Activated B cell treated with CpG ODN at 0.5 μM for 24 hours (primary cell): ENCODE measurements at regions not wholly inside any gene's neighbourhood (a gene's known extent, or its start where the extent isn't known, plus 50 kb on each side); places are given as distances from the start of the nearest gene placed in this dataset.

Source experiments
- ATAC-seq: fragments of 200-7000 bp; cut with Tn5 transposase; one replicate; pipeline ENCODE4 v1.10.0; 2021; ENCODE audit warnings: low read depth, mild to moderate bottlenecking, moderate library complexity
- CTCF ChIA-PET: fragments of 350-600 bp; sonication (Branson Sonifier 250); formaldehyde crosslinking; loops from one replicate; lab custom pipeline; 2021; ENCODE audit warnings: antibody characterized with exemption; lab: Charles Lee
- POLR2A ChIA-PET: fragments of 350-600 bp; sonication (Branson Sonifier 250); formaldehyde crosslinking; loops from one replicate; lab custom pipeline; 2021; ENCODE audit warnings: antibody characterized with exemption; lab: Charles Lee
- DNase-seq: peaks from one replicate; pipeline ENCODE4 v3.0.0; 2022
- H3K27ac Mint-ChIP-seq: one replicate; pipeline ENCODE4 v1.8.0; 2020; ENCODE audit warnings: mixed read lengths
- H3K27me3 Mint-ChIP-seq: one replicate; pipeline ENCODE4 v1.8.0; 2021; ENCODE audit warnings: mixed read lengths
- H3K36me3 Mint-ChIP-seq: one replicate; pipeline ENCODE4 v1.8.0; 2021; ENCODE audit warnings: low read depth, mixed read lengths
- H3K4me1 Mint-ChIP-seq: one replicate; pipeline ENCODE4 v1.8.0; 2021; ENCODE audit warnings: mixed read lengths
- H3K4me3 Mint-ChIP-seq: one replicate; pipeline ENCODE4 v1.8.0; 2020; ENCODE audit warnings: mild to moderate bottlenecking, mixed read lengths
- H3K9me3 Mint-ChIP-seq: one replicate; pipeline ENCODE4 v1.8.0; 2020; ENCODE audit warnings: mixed read lengths
- intact Hi-C: fragments of 100-400 bp; cut with micrococcal nuclease; formaldehyde crosslinking; loops from one replicate; pipeline ENCODE4 v1.15.1; 2024
- TF ChIP-seq, protein P1 (sequence below): fragments of 200-600 bp; IDR thresholded peaks from one replicate; pipeline ENCODE4 v1.8.0; 2022; ENCODE audit warnings: antibody characterized with exemption, mild to moderate bottlenecking

DNA sequence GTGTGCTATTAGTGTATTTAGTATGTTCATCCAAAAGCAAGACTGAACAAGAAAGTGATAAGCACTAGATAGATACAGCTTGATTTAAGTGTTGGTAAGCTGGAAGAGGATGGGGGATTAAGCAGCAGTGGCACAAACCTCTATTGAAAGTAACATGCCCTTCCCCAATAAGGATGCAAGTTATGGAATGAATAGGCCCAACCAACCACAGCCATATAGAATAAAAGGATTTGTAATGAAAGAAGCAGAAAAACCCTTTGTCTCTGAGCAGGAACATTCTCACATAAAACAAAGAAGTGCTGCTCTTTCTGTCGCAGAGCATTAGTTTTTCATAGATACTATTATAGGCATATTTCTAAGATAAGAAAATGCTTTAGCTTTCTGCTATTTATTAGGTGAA, 310.7 kb downstream of the IPO8 start:
- H3K4me1 Mint-ChIP-seq = no peaks in the 10 kb centered on the region
- POLR2A ChIA-PET = no interaction called here
- CTCF ChIA-PET = no interaction called here
- ATAC-seq (no peak), DNase-seq (no peak)
- peaks cover 5% of the 10 kb centered on the region for H3K9me3 Mint-ChIP-seq
- H3K27ac Mint-ChIP-seq = no peak overlapping the region
- TF ChIP-seq, protein P1, sequence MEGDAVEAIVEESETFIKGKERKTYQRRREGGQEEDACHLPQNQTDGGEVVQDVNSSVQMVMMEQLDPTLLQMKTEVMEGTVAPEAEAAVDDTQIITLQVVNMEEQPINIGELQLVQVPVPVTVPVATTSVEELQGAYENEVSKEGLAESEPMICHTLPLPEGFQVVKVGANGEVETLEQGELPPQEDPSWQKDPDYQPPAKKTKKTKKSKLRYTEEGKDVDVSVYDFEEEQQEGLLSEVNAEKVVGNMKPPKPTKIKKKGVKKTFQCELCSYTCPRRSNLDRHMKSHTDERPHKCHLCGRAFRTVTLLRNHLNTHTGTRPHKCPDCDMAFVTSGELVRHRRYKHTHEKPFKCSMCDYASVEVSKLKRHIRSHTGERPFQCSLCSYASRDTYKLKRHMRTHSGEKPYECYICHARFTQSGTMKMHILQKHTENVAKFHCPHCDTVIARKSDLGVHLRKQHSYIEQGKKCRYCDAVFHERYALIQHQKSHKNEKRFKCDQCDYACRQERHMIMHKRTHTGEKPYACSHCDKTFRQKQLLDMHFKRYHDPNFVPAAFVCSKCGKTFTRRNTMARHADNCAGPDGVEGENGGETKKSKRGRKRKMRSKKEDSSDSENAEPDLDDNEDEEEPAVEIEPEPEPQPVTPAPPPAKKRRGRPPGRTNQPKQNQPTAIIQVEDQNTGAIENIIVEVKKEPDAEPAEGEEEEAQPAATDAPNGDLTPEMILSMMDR = no peak
- no peaks in the 10 kb centered on the region for H3K27me3 Mint-ChIP-seq
- no peaks in the 10 kb centered on the region for H3K36me3 Mint-ChIP-seq
- intact Hi-C loops = no loop called here
- H3K4me3 Mint-ChIP-seq = no peak overlapping the region

DNA sequence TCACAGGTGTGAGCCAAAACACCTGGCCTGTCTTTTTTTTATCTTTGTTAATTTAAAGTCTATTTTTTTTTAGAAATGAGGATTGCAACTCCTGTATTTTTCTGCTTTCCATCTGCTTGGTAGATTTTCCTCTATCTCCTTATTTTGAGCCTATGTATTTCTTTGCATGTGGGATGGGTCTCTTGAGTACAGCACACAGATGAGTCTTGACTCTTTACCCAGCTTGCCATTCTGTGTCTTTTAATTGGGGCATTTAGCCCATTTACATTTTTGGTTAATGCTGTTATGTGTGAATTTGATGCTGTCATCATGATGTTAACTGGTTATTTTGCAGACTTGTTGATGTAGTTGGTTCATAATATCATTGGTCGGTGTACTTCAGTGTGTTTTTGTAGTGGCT, 317.4 kb downstream of the IPO8 start:
- POLR2A ChIA-PET = no interaction called here
- no peak for ATAC-seq
- H3K36me3 Mint-ChIP-seq = no peaks in the 10 kb centered on the region
- peaks cover 12% of the 10 kb centered on the region for H3K9me3 Mint-ChIP-seq
- H3K27me3 Mint-ChIP-seq = no peaks in the 10 kb centered on the region
- TF ChIP-seq, protein P1 = no peak
- H3K4me1 Mint-ChIP-seq = no peaks in the 10 kb centered on the region
- H3K27ac Mint-ChIP-seq = no peak overlapping the region
- intact Hi-C loops = no loop called here
- DNase-seq = no peak
- no peak overlapping the region for H3K4me3 Mint-ChIP-seq
- CTCF ChIA-PET = no interaction called here

DNA sequence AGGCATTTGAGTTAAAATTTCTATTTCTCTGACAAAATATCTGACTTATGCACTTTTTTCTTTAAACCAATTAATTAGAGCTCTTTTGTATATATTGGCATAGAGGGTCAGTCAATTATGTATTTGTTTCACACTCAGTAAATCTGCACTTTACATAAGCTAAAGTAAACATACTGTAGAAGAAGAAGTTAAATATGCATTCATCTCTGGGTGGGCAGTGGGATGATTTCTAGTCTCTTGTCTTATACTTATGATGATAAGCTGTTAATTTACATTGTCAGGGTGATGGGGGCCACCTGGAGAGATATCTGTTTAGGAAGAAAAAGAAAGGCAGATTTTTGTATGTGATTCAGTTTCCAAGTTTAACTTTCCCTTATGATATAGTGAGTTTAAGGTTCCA, 330.8 kb downstream of the IPO8 start:
- ChIA-PET POLR2A (no interaction called here), CTCF (no interaction called here)
- ATAC-seq = no peak
- H3K27ac Mint-ChIP-seq = no peak overlapping the region
- TF ChIP-seq, protein P1 = no peak
- no peak overlapping the region for H3K4me3 Mint-ChIP-seq
- peaks cover 5% of the 10 kb centered on the region for H3K9me3 Mint-ChIP-seq
- intact Hi-C loops = no loop called here
- H3K36me3 Mint-ChIP-seq = no peaks in the 10 kb centered on the region
- DNase-seq = no peak
- no peaks in the 10 kb centered on the region for H3K27me3 Mint-ChIP-seq
- no peaks in the 10 kb centered on the region for H3K4me1 Mint-ChIP-seq

DNA sequence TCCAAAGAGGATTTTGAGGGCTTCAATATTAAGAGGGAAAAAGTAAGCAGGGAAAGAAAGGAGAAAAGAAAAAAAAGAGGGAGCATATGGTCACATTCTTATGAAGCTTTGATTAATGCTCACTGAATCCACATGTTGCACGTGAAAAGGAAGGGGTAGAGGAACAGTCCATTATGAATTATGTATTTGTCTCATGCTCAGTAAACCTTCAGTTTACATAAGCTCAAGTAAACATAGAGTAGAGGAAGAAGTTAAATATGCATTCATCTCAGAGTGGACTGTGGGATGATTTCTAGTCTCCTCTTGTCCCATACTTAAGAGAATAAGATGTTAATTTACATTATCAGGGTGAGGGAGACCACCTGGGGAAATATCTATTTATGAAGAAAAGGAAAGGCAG, 334.5 kb downstream of the IPO8 start:
- no peaks in the 10 kb centered on the region for H3K9me3 Mint-ChIP-seq
- no peaks in the 10 kb centered on the region for H3K36me3 Mint-ChIP-seq
- ChIA-PET POLR2A (no interaction called here), CTCF (no interaction called here)
- H3K4me1 Mint-ChIP-seq = no peaks in the 10 kb centered on the region
- DNase-seq (no peak), ATAC-seq (no peak)
- H3K27ac Mint-ChIP-seq = no peak overlapping the region
- TF ChIP-seq, protein P1 = no peak
- intact Hi-C loops = no loop called here
- no peaks in the 10 kb centered on the region for H3K27me3 Mint-ChIP-seq
- no peak overlapping the region for H3K4me3 Mint-ChIP-seq

DNA sequence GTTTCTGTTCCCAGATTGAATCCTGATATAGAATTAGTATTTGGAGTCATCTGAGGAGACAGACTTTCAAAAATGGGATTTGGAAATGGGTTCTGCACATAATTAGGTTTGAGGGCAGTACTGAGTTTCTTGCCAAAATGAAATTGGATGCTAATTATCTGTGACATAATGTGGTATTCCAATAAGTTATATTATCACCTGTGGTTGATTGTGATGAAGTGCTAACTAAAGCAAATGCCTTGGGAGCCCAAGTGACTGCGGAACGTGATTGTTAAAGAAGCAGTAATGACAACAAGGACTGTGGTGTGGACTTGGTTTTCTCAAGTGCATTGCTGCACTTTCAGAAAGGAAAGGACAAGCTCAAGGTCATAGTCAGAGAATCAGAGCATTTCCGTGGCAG, 337.0 kb downstream of the IPO8 start:
- DNase-seq = no peak
- ATAC-seq = no peak

More for the DNA sequence above, 337.0 kb downstream of the IPO8 start:
- no peak overlapping the region for H3K4me3 Mint-ChIP-seq
- CTCF ChIA-PET = no interaction called here
- TF ChIP-seq, protein P1 = no peak
- H3K9me3 Mint-ChIP-seq = peaks cover 4% of the 10 kb centered on the region
- no peaks in the 10 kb centered on the region for H3K4me1 Mint-ChIP-seq
- no peaks in the 10 kb centered on the region for H3K27me3 Mint-ChIP-seq
- no peak overlapping the region for H3K27ac Mint-ChIP-seq
- intact Hi-C loops = no loop called here
- H3K36me3 Mint-ChIP-seq = no peaks in the 10 kb centered on the region
- POLR2A ChIA-PET = no interaction called here
